DND-41 (cell line): ENCODE measurements at regions not wholly inside any gene's neighbourhood (a gene's known extent, or its start where the extent isn't known, plus 50 kb on each side); places are given as distances from the start of the nearest gene placed in this dataset.

ENCODE experiments used
- ATAC-seq: fragments of 200-7000 bp; cut with Tn5 transposase; 3 replicates; pipeline ENCODE4 v1.9.1; 2021; ENCODE audit warnings: low read depth; ENCODE audit not compliant: insufficient read depth
- DNase-seq: peaks from one replicate; pipeline ENCODE4 v3.0.0-alpha.2; 2020
- H2AFZ ChIP-seq: 2 replicates; pipeline ENCODE4 v1.6.0; 2012; ENCODE audit warnings: low read depth, low read length
- H3K27ac ChIP-seq: 2 replicates; pipeline ENCODE4 v1.5.1; 2012; ENCODE audit warnings: low read length, inconsistent platforms
- H3K27me3 ChIP-seq: fragments of 200-600 bp; sonication (generic); 2 replicates; pipeline ENCODE4 v1.6.0; 2012; ENCODE audit warnings: low read length, mild to moderate bottlenecking, inconsistent platforms; ENCODE audit not compliant: insufficient read depth, poor library complexity
- H3K36me3 ChIP-seq: 2 replicates; pipeline ENCODE4 v1.5.1; 2012; ENCODE audit warnings: low read length, inconsistent platforms; ENCODE audit not compliant: insufficient read depth
- H3K4me1 ChIP-seq: 2 replicates; pipeline ENCODE4 v1.5.1; 2012; ENCODE audit warnings: mild to moderate bottlenecking, low read length; ENCODE audit not compliant: insufficient read depth
- H3K4me2 ChIP-seq: 2 replicates; pipeline ENCODE4 v1.6.0; 2012; ENCODE audit warnings: mild to moderate bottlenecking, moderate library complexity, low read length, inconsistent platforms; ENCODE audit not compliant: insufficient read depth
- H3K4me3 ChIP-seq, 2 experiments: fragments of 200-600 bp in 1 of 2; shearing (Covaris generic) in 1 of 2; 2 replicates each; pipeline ENCODE4 v1.5.1; 2012 to 2016; ENCODE audit warnings: inconsistent platforms in 2 of 2, low read length in 2 of 2, mild to moderate bottlenecking in 2 of 2, low read depth in 1 of 2, moderate library complexity in 1 of 2
- H3K79me2 ChIP-seq: 2 replicates; pipeline ENCODE4 v1.6.0; 2012; ENCODE audit warnings: low read length, inconsistent platforms; ENCODE audit not compliant: insufficient read depth
- H3K9ac ChIP-seq: 2 replicates; pipeline ENCODE4 v1.6.0; 2012; ENCODE audit warnings: low read depth, mild to moderate bottlenecking, inconsistent platforms, low read length, moderate library complexity
- H3K9me3 ChIP-seq: 2 replicates; pipeline ENCODE4 v1.5.1; 2012; ENCODE audit warnings: low read length, moderate library complexity, mild to moderate bottlenecking, inconsistent platforms; ENCODE audit not compliant: insufficient read depth, severe bottlenecking
- H4K20me1 ChIP-seq: 2 replicates; pipeline ENCODE4 v1.6.0; 2012; ENCODE audit warnings: low read length; ENCODE audit not compliant: insufficient read depth
- EZH2 ChIP-seq: IDR thresholded peaks from 3 replicates; pipeline ENCODE4 v1.6.1; 2012; ENCODE audit warnings: borderline replicate concordance, low read depth, mild to moderate bottlenecking, moderate library complexity, low read length, inconsistent platforms; ENCODE audit not compliant: severe bottlenecking
- TF ChIP-seq, protein P1 (sequence below): IDR thresholded peaks from 2 replicates; pipeline ENCODE4 v1.5.1; 2012; ENCODE audit warnings: borderline replicate concordance, low read length, moderate library complexity, mild to moderate bottlenecking; ENCODE audit not compliant: poor library complexity, severe bottlenecking; ENCODE audit errors: extremely low read depth

GRCh38 chr15:77816983-77817382, 184.3 kb upstream of the LINGO1 start:
- TF ChIP-seq, protein P1, sequence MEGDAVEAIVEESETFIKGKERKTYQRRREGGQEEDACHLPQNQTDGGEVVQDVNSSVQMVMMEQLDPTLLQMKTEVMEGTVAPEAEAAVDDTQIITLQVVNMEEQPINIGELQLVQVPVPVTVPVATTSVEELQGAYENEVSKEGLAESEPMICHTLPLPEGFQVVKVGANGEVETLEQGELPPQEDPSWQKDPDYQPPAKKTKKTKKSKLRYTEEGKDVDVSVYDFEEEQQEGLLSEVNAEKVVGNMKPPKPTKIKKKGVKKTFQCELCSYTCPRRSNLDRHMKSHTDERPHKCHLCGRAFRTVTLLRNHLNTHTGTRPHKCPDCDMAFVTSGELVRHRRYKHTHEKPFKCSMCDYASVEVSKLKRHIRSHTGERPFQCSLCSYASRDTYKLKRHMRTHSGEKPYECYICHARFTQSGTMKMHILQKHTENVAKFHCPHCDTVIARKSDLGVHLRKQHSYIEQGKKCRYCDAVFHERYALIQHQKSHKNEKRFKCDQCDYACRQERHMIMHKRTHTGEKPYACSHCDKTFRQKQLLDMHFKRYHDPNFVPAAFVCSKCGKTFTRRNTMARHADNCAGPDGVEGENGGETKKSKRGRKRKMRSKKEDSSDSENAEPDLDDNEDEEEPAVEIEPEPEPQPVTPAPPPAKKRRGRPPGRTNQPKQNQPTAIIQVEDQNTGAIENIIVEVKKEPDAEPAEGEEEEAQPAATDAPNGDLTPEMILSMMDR = no peak
- no peak for TF ChIP-seq EZH2
- H3K36me3 ChIP-seq = no peaks in the 10 kb centered on the region
- ATAC-seq = no peak
- no peaks in the 10 kb centered on the region; the same call in 1 of the 2 replicates for H4K20me1 ChIP-seq
- no peak overlapping the region for H3K9ac ChIP-seq
- no peaks in the 10 kb centered on the region for H3K79me2 ChIP-seq
- H3K4me3 ChIP-seq = no peak overlapping the region
- no peaks in the 10 kb centered on the region for H3K9me3 ChIP-seq
- H3K4me2 ChIP-seq = no peak overlapping the region
- no peak for DNase-seq
- no peak overlapping the region for H3K27ac ChIP-seq
- H3K4me1 ChIP-seq = no peaks in the 10 kb centered on the region
- H2AFZ ChIP-seq = no peak overlapping the region
- H3K27me3 ChIP-seq = no peaks in the 10 kb centered on the region

GRCh38 chr15:77815015-77815414, 182.3 kb upstream of the LINGO1 start:
- Histone ChIP-seq H3K9ac (no peak overlapping the region), H3K4me3 (no peak overlapping the region), H3K27me3 (no peaks in the 10 kb centered on the region), H3K79me2 (no peaks in the 10 kb centered on the region), H2AFZ (no peak overlapping the region), H3K9me3 (no peaks in the 10 kb centered on the region), H4K20me1 (no peaks in the 10 kb centered on the region), H3K4me1 (no peaks in the 10 kb centered on the region), H3K36me3 (no peaks in the 10 kb centered on the region), H3K27ac (no peak overlapping the region), H3K4me2 (no peak overlapping the region)
- TF ChIP-seq, protein P1 = no peak
- TF ChIP-seq EZH2 = no peak
- DNase-seq = no peak
- no peak for ATAC-seq

- Histone ChIP-seq H4K20me1 (no peaks in the 10 kb centered on the region), H3K4me1 (no peaks in the 10 kb centered on the region), H3K27ac (no peak overlapping the region), H3K36me3 (no peaks in the 10 kb centered on the region), H3K9me3 (no peaks in the 10 kb centered on the region), H3K27me3 (no peaks in the 10 kb centered on the region), H3K9ac (no peak overlapping the region), H3K4me3 (no peak overlapping the region), H2AFZ (no peak overlapping the region), H3K4me2 (no peak overlapping the region), H3K79me2 (no peaks in the 10 kb centered on the region)
- TF ChIP-seq EZH2 = no peak
- TF ChIP-seq, protein P1 = no peak
- ATAC-seq (no peak), DNase-seq (no peak)
These were observed 180.0 kb upstream of the LINGO1 start for GRCh38 chr15:77812664-77813063.

DNA sequence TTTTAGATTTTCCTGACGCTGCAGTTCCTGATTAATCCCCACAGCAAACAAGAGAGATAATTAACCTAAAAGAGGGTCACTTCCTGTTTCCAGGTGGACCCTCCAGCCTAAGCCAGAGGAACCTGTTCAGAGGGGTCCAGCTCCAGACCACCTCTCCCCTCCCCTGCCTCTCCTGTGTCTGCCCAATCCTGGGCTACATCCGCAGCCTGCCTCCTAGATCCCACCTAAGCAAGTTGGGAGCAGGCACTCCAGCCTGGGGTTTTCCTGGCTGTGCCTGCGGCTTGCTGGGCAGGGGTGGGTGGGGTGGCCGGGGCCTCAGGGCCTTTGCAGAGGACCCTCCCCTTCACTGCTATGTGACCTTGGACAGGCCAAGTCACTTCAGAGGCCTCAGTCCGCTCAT, 178.6 kb upstream of the LINGO1 start:
- no peak overlapping the region for H3K4me2 ChIP-seq
- no peaks in the 10 kb centered on the region for H3K36me3 ChIP-seq
- DNase-seq (no peak), ATAC-seq (no peak)
- no peaks in the 10 kb centered on the region for H3K79me2 ChIP-seq
- H3K27ac ChIP-seq = no peak overlapping the region
- H3K4me3 ChIP-seq = no peak overlapping the region
- no peaks in the 10 kb centered on the region for H3K27me3 ChIP-seq
- H3K9ac ChIP-seq = no peak overlapping the region
- H4K20me1 ChIP-seq = no peaks in the 10 kb centered on the region
- H2AFZ ChIP-seq = no peak overlapping the region
- no peaks in the 10 kb centered on the region for H3K4me1 ChIP-seq
- no peak for TF ChIP-seq EZH2
- TF ChIP-seq, protein P1 = no peak
- H3K9me3 ChIP-seq = no peaks in the 10 kb centered on the region
